Astrocyte of the spinal cord (primary cell): ENCODE measurements at regions not wholly inside any gene's neighbourhood (a gene's known extent, or its start where the extent isn't known, plus 50 kb on each side); places are given as distances from the start of the nearest gene placed in this dataset.

Source experiments
- DNase-seq: peaks from one replicate; pipeline ENCODE4 v3.0.0; 2011; ENCODE audit warnings: low read depth, low spot score
- H3K4me3 ChIP-seq: 2 replicates; pipeline ENCODE4 v1.5.1; 2011; ENCODE audit warnings: low read depth, mild to moderate bottlenecking, low read length, moderate library complexity
- in situ Hi-C: cut with HindIII; loops from 2 replicates; pipeline ENCODE4 v1.10.0; 2017; ENCODE audit warnings: low sequenced_read_pairs
- TF ChIP-seq, protein P1 (sequence below): IDR thresholded peaks from 2 replicates; pipeline ENCODE4 v1.5.1; 2012; ENCODE audit warnings: low read depth, mild to moderate bottlenecking, low read length, inconsistent platforms

DNA sequence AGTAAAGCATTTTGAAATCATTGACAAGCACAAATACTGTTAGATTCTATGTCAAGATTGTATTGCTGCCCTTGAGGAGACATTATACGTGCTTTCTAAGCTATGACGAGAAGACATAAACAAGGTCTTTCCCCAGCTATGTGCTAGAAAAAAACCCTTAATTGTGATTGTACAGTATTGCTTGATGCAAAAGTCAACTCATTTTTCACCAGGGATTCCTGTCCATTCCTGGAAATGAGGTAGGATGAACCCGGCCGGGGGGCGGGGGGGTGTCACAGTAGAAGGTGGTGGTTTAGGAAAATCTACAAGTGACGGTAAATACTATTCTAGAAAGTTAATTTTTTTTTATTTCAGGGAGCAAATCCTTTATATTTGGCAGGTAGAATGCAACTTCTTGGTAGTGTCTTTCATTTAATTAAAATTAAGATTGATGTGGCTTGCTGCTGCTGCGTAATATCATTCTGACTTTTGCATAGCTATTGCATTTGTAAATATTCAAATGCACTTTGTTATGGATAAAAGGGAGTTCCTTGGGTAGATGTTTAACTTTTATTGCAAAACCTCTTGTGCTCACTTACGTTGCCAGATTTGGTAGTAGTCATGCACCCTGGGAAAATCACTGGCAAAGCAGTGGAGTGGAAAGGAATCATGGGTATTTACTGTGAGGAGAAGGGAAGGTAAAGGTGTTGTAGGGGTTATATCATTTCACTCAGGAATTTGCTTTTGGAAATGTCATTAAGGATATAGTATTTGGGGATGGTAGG, 164.4 kb upstream of the PRPS1L1 start:
- in situ Hi-C loops, result no loop called here
- DNase-seq, result no peak
- TF ChIP-seq, protein P1, sequence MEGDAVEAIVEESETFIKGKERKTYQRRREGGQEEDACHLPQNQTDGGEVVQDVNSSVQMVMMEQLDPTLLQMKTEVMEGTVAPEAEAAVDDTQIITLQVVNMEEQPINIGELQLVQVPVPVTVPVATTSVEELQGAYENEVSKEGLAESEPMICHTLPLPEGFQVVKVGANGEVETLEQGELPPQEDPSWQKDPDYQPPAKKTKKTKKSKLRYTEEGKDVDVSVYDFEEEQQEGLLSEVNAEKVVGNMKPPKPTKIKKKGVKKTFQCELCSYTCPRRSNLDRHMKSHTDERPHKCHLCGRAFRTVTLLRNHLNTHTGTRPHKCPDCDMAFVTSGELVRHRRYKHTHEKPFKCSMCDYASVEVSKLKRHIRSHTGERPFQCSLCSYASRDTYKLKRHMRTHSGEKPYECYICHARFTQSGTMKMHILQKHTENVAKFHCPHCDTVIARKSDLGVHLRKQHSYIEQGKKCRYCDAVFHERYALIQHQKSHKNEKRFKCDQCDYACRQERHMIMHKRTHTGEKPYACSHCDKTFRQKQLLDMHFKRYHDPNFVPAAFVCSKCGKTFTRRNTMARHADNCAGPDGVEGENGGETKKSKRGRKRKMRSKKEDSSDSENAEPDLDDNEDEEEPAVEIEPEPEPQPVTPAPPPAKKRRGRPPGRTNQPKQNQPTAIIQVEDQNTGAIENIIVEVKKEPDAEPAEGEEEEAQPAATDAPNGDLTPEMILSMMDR, result no peak
- H3K4me3 ChIP-seq, result no peak overlapping the region

DNA sequence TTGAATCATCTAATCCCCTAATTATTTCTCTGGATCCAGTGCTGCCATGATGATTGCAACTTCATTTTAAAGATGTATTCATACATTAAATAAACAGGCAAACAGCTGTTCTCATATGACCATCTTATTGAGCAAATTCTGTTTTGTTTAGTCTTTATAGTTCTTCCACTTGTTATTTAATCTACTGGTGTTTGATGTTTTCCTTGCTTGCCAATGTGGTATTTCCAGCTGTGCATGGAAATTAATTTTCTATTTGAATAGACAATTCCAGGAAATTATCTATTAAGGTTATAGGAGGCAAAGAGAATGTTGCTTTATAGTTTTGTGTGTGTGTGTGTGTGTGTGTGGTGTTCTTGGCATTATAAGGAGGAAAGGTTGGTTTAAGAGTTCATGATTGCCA, 167.0 kb upstream of the PRPS1L1 start:
- DNase-seq, result no peak
- in situ Hi-C loops, result no loop called here
- no peak overlapping the region for H3K4me3 ChIP-seq
- TF ChIP-seq, protein P1, result no peak

DNA sequence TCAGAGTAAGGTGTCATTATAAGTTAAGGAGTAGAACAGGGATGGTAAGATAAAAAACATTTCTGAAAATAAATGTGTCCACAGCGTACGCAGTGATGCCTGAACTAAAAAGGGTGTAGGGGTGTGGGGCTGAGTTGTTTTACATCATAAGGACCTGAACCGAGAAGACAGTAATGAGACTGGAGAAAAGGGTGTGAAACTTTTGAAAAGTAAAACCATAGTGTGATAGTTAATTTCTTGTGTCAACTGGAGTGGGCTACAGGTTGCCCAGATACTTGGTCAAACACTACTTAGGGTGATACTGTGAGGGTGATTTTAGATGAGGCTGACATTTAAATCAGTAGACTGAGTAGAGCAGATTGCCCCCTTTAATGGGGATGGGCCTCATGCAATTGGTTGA, 169.0 kb upstream of the PRPS1L1 start:
- in situ Hi-C loops, result no loop called here
- no peak overlapping the region for H3K4me3 ChIP-seq
- DNase-seq, result no peak
- TF ChIP-seq, protein P1, result no peak

DNA sequence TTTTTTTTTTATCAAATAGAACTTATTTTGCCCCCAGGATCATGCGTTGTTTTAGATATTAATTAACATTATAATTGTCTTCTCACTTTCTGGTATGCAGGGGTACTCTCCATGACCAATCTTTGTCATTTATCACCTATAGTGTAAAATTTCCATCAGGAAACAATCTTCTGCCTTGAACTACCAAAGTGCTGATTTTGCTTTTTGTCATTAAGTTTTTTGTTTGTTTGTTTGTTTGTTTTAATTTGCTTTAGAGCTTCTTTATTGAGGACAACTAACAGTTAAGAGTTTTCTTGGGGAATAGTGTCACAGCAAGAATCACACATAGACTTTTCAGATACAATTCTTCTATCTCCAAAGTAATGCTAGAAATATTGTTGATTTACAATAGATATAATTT, 171.2 kb upstream of the PRPS1L1 start:
- in situ Hi-C loops, result no loop called here
- no peak overlapping the region for H3K4me3 ChIP-seq
- DNase-seq, result no peak
- TF ChIP-seq, protein P1, result no peak

DNA sequence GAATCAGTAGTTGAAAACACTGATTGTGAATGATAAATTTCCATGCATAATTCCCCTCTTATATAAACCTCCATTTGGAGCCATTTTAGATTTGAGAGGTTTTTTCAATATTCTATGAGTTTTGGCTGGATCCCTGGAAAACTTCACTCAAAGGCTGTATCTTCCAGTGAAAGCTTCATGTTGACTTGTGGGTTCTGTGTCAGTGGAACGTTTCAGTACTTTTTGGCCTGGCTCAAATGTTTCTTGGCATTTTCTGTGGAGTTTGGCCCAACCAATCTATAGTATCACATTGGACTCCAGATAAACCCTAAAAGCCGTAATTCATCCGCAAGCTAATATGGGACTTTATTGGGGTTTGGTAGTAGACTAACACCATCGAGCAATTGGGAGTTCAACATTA, 172.6 kb upstream of the PRPS1L1 start:
- no peak overlapping the region for H3K4me3 ChIP-seq
- TF ChIP-seq, protein P1, result no peak
- no peak for DNase-seq
- in situ Hi-C loops, result no loop called here

DNA sequence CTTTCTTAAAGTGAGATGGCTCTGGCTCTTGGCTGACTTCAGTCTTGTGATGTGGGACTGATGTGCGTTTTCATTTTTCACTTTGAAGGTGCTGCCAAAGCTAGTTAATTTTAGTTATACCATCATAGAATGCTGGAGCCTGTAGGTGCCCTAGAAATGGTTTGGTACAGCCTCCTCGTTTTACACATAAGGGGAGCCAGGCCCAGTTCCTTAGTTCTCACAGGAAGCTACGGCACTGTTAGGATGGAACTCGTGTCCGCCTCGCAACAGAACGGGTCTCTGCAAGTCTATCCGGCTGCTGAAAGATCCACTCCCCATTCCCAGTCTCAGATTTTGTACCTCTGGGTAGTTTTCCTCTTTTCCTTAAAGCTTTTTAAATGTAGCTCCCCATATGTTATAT, 173.2 kb upstream of the PRPS1L1 start:
- DNase-seq, result no peak
- TF ChIP-seq, protein P1, result no peak
- in situ Hi-C loops, result no loop called here
- H3K4me3 ChIP-seq, result no peak overlapping the region

DNA sequence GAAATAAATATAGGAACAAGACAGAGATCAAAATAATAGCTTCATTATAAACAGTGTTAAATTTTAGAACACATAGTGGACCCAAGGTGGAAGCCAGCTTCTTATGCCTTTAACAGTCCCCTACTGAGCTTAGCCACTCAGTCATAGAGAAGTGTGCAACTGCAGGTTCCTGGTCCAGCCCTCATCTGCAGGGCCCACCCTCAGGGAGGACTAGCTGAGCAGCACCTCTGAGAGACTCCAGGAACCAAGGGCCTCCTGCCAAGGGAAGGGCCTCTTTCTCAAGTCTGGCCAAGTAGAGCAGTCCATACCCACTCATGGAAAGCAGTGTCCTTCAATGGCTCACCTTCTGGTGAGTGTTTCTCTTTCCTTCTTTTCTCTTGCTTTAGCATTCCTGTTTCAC, 173.7 kb upstream of the PRPS1L1 start:
- in situ Hi-C loops, result no loop called here
- TF ChIP-seq, protein P1, result no peak
- DNase-seq, result no peak
- H3K4me3 ChIP-seq, result no peak overlapping the region
